Embryonic facial prominence (tissue), 1 donor: ENCODE measurements at regions not wholly inside any gene's neighbourhood (a gene's known extent, or its start where the extent isn't known, plus 50 kb on each side); places are given as distances from the start of the nearest gene placed in this dataset.

Experiments
- DNase-seq: peaks from one replicate; pipeline ENCODE4 v3.0.0-alpha.2; 2016; ENCODE audit errors: extremely low spot score

DNA sequence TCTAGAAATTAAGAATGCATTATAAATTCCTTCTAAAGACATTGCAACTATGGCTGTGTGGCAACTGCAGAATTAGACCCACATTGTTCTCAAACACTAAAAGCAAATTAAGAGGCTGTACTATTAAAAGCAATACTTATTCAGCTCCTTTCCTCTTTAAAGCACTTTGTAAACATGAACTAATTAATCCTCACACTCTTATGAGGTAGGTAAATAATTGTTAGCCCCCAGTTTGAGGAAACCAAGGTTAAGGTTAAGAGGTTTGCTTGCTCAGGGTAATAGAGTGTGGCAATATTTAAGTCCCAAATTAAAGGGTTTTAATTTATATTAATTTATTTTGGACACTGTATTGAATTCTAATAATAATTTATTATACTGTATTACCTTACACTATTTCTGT lies 553.8 kb downstream of the LRRIQ3 start:
- DNase-seq, result no peak

DNA sequence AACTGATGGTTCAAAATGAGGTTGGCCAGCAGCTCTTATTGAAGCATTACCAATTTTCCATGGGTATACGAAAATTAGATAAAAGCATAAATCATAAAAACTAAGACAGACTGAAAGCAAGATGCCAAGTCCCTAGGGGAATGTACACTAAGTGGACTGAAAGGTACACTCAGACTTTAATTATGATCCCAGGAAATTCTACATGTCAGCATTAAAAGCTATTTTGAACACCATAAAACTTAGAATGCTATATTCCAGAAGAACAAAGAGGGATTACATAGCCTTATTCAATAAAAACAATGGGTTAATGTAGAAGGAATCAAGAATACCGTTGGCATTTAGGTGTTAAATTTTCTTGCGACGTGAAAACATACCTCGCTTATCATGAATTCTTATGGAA lies 558.5 kb downstream of the LRRIQ3 start:
- no peak for DNase-seq

DNA sequence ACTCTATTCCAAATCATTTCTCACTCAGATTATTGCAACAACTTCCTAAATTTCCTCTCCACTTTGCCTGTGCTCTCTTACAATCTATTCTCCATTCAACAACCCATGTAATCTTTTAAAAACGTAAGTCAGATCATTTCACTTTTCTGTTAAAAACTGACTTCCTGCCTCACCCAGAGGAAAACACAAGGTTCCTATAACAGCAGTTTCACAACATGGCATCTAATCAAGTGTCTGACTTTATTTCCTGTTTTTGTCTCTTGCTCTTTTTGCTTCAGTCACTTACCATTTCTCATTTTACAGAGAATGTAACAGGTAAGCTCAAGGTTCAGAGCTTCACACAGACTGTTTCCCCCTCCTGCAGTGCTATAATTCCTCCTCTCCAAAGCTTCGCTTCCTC lies 560.7 kb downstream of the LRRIQ3 start:
- DNase-seq, result no peak

DNA sequence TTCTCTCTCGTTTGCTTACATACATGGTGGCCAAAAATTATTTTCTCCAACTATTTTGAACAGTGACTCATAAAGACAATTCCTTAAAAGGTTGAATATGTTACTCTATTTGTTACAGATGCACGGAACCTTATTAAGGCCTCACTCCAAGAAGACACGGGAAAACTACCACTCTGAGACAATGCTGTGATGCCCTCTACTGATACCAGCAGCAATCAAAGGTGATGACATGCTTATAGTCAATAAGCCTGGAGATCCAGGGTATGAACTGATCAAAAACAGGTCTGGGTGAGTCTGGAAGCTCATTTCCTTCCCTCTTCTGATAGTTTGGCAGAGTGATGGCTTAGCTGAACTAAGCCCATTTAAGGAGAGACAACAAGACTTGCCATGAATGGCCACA lies 563.0 kb downstream of the LRRIQ3 start:
- DNase-seq, result no peak

DNA sequence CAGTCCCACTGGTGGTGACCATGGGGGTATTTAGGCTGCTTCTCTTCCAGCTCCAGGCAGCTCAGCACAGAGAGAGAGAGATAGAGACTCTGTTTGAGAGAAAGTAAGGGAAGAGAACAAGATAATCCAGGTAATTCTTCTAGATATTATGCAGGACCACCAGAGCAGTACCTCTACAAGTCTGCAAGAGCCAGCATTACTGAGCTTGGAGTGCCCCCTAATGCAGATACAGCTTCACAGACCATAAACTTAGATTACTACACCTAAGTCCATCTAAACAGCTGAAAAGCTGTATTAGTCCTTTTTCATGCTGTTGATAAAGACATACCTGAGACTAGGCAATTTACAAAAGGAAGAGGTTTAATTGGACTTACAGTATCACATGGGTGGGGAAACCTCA lies 570.3 kb downstream of the LRRIQ3 start:
- DNase-seq, result no peak

DNA sequence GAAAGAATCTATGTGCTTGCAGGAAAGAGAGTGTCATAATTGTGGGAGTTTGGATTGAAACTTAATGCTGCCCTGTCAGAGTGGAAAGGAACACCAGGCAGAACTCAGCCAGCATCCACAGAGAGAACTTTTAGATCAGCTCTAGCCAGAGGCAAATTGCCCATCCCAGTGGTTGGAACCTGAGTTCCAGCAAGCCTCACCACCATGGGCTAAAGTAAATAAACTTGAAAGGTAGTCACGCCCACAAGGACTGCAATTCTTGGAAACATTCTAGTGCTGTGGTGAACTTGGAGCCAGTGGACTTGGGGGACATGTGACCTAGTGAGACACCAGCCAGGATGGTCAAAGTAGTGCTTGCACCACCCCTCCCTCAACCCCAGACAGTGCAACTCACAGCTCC lies 571.6 kb downstream of the LRRIQ3 start:
- no peak for DNase-seq

DNA sequence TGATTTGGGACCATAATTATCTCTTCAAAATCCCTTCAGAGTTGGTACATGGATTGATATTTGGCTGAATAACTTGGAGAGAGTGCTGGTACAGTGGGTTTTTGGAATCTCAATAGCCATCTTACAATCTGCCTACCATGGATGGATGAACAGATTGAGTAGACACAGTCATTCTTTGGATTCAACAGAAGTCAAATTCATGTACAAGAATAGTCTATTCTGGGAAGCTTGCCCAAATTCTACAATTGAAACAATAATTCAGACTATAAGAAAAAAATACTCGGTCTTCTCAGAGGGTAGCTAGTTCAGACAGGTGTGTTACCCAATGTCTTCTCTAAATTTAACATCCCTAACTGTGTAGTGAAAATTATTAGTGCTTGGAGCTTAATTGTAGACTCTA lies 574.0 kb downstream of the LRRIQ3 start:
- no peak for DNase-seq

DNA sequence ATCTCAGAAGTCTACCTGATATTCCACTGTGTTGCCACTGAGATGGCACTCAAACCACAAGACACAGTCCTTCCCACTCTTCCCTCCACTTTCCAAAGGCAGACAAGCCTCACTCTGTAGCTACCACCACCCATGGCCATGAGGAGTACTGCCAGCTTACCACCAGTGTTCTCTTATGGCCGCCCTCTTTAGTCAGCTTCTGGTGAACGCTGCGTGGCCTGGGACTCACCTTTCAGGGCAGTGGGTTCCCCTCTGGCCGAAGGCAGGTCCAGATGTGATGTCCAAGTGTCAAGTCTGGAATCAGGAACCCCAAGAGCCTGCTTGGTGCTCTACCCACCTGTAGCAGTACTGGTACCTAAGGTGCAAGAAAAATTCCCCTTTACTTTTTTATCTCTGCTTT lies 580.8 kb downstream of the LRRIQ3 start:
- DNase-seq, result no peak

DNA sequence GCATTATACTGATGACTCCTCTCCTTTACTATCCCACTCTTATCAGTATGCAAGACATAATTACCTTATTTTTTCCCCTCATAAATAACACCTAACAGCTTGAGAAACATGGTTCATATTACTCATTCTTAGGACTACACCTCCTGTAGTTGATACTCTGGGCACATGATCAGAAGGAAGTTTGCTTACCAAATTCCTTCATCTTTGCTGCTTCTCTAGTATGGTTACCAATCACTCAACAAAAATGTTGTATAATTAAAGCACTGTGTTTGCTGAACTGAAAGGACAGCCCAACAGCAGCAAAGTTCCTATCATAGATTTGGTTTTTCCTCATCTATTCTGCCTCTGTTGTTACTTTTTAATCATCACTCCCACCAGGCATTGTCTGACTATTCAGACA lies 586.3 kb downstream of the LRRIQ3 start:
- no peak for DNase-seq

DNA sequence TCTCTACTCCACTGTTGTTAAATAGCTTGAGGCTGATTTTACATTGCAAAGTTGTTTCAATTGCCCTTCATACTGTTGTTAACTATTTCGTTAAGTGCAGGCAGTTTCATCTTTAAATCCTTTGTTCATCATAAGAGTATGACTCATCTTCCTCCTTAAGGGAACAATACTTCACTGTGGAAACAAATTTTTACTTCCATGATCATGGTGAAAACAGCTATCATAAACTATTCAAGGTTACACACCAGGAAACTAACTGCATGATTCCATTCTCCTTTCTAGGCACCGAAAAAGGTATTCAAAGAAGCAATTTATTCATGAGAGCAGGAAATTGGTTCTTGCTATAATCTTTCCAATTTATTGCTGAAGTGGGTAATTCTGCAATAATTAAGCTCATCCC lies 593.2 kb downstream of the LRRIQ3 start:
- no peak for DNase-seq

DNA sequence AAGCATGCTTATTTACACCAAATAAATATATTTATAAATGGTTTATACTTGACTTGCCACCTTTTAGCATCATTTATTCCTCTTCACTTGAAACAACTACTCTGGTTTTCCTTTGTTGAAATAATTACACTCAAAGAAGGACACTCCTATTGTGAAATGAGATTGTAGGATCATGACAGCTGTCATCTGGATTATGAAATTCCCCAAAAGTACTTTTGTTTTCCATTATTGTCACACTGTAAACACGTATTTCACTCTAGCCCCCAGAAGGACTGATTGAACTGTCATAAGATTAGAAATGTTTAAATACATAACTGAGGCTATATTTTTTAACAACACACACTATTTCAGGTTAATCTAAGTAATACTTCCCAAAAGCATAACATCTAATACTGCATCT lies 593.8 kb downstream of the LRRIQ3 start:
- DNase-seq, result no peak

DNA sequence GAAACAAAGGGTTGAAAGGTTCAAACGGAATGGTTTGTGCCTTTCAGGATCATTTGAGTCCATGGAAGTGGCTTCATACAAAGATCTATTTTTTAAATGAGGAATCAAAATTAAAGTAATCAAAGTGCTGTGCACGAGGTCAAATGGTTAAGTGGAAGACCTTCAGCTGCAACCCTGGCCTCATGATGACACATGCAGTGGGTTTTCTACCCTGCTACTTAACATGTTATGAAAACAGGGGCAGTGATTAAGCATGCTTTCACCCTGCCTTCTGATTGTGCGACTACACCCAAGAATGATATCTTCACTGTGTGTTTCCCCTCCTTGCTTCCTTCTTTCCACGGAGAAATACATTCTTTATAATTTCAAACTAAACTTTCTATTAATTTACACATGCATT lies 604.2 kb downstream of the LRRIQ3 start:
- no peak for DNase-seq

DNA sequence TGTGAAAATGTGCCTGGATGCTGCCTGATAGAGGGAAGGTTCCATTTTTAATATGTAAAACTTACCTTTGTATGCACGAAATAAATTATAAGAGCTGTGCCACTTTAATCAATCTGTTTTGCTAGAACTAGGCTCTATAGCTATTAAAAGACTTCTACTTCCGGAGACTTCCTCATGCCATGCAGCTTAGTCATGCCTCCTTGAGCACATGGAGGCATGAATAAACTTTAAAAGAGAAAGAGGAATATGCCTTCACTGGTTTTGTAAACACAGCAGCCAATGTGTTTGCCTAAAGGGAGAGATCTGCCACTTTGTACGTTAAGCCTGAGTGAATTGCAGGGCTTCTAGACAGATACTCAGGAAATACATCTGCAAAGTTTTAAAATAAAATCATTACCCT lies 604.6 kb downstream of the LRRIQ3 start:
- DNase-seq, result peak; percentile 7

DNA sequence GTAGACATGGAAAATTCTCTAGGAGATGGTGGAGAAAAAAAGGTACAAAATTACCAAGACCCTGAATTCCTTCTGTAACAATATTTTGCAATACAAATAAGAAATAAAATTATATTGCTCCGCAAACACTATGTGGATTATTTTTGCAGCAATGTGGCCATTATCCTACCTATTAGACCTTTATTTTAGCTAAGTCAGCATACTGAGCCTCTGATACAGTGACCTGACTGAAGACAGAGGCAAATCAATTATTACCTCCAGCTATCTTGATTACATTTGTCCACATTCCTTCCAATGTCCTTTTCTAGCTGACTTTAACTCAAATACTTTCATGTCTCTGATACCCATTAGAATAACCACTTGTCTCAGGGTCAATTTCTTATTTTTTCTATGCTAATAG lies 610.9 kb downstream of the LRRIQ3 start:
- DNase-seq, result no peak

DNA sequence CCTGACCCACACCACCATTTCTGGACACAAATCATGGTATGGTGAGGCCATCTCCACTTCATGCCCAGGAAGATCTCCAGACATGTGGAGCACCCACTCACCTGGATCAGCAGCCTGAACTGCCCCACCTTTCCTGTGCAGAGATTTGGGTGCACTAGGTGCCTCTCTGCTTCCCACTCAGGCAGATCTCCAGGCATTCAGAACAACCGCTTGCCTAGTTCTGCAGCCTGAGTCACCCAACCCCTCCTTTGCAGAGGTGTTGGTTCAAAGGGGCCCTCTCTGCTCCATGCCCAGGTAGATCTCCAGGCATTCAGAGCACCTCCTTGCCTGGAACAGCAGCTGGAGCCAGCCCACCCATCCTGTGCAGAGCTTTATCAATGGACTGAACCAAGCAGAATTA lies 620.8 kb downstream of the LRRIQ3 start:
- no peak for DNase-seq

DNA sequence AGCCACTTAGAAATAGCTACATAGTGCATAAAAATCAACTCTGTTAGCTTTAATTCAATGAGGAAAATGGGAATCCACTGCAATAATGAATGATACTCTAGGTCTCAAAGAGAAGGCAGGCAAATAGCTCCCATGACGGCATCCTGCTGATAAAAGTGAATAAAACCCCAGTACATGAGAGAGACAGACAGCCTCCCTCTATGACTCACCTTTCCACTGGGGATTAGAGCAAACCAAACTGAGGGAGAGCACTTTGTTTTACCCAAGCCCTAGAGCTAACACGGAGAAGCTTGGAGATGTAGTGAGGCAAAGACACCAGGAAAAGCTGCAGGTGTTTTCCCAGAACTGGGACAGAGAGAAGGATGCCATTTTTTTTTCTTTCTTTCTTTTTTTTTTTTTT lies 621.9 kb downstream of the LRRIQ3 start:
- no peak for DNase-seq

DNA sequence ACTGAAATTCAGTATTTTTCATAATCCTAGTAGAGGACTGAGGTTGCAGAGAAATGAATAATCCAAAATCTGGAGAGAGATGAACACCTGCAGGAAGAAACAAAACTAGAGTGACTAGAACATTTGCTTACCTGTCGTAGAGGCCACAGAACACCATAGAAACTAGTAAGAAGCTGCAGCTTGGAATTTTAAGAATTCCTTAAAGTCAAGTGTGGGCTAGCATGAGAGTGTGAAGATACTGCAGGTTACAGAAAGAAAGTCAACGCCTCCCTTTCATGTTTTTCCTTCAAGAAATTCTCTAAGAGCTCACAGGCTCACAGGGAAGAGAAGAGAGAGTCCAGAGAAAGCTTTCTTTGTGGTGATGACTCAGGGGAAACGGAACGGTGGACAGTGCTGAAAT lies 633.7 kb downstream of the LRRIQ3 start:
- no peak for DNase-seq

DNA sequence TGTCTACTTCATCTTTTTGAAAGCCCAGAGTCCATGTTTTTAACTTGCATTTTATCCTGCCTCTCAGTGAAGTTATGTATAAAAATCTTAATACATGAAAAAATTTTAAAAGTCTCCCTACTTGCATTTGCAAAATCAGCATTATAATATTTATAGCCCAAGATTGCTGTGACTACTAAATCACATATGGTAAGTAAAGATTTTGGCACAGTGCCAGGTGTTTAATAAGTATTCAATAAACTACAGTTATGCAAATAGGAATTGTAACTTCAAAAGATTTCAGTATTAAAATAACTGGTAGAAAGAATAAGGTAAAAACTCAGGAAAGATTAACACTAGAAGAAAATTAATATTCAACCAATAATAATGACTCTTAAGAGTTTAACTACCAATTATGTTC lies 641.7 kb downstream of the LRRIQ3 start:
- no peak for DNase-seq

DNA sequence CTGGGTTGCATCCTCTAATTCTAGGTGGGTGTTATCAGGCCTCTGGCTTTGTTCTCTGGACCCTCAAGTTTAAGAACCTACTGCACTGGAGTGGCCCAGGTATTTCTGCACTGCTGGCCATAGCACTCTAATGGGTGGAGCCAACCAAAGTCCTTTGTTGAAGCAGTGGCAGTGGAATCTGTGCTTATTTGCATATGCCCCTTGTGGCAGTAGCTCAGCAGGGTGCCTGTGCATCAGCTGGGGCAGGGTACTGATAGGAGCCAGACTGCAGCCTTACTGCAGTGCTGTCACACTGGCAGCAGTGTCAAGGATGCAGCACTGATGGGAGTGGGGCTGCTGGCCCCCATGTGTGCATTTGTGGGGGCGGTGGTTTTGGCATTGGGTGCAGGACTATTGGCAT lies 660.6 kb downstream of the LRRIQ3 start:
- DNase-seq, result no peak

DNA sequence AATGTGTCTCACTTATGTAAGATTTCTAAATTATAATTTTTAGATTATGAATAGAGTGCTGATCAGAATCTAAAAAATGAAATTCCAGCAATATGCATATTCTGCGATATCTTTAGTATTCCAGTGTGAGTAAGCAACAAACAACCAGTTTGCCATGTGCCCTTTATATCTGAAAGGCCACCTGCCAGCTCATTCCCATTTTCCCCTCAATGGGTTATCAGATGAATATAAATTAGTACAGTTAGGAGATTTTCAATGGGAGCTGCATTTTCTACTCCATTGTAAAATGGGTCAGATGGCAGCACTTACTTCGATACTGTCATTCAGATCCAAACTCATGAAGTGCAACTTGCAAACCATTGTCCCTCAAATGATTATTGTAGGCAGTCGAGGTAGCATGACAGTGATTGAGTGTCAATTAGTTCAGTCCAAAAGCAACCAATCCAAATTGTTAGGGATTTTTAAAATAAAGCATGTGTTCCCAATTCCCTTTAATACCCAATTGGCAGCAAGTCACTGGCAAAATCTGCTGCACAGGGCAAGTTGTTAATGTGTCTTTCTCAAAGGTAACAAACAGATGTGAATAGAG lies 680.3 kb downstream of the LRRIQ3 start:
- DNase-seq, result no peak

DNA sequence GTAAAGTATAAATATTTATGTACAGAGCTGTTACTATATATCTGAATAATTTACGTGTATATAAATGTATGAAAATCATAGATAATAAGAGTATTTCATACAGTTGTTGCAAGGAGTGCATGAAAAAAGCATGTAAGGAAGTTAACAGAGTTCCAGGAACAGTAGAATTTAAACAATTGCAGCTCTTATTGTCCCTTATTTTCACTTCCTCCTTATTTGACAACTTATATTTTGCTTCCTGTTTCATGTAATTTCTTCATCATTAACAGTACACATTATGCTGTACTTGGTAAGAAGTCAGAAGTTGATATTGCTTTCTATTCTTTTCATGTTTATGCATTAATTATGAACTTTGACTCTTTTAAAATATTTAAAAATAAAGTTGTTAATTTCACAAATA lies 681.5 kb downstream of the LRRIQ3 start:
- no peak for DNase-seq

DNA sequence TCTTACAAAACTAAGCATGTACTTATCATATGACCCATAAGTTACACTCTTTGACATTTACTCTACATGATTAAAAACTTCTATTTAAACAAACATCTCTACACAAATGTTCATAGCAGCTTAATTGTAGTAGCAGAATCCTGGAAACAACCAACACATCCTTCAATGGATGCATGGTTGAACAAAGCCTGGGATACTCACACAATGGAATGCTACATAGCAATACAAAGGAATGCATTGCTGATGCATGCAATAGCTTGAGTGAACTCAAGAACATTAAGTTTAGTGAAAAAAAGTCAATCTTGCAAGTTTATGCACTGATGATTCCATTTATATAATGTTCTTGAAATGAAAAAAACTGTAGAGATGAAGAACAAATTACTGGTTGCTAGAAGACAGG lies 686.9 kb downstream of the LRRIQ3 start:
- no peak for DNase-seq

DNA sequence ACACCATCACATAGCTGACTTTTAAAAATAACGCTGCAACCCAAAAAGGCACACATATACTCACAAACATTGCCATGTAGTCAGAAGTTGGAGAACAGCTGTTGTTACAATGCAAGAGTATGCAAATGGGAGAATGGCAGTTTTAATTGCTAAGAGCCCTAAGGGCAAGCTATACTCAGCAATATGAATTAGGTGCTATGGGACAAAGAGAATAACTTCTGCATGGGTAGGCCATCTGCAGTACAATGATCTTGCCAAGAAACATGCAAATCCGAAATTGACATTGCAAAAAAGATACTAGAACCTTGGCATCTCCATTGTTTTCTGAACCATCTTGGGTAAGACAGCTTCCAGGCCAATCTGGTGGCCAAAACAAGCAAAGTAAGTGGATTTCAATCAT lies 697.8 kb downstream of the LRRIQ3 start:
- DNase-seq, result no peak

DNA sequence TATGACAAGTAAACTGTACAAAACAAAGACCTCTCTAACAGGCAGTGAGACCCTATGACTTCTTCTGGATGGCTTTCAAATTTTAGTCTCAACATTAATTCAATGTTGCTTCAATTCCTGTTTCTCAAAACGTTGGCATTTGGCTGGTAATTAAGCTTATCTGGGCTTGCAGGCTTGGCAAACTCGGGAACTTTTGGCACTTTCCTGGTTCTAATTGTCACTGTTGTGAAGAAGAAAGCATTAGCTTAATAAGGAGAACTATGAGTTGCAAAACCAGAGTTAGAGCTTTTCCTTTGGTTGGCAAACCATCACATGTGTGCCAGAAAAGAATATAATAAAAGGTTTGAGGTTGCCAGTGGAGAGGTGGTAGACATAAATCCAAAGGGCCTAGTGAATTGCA lies 698.3 kb downstream of the LRRIQ3 start:
- DNase-seq, result no peak

DNA sequence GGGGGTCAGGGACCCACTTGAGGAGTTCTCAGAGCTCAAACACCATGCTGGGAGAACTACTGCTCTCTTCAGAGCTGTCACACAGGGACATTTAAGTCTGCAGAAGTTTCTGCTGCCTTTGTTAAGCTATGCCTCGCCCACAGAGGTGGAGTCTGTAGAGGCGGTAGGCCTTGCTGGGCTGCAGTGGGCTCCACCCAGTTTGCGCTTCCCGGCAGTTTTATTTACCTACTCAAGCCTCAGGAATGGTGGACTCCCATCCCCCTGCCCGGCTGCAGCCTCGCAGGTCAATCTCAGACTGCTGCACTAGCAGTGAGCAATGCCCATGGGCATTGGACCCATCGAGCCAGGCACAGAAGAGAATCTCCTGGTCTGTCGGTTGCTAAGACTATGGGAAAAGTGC lies 706.4 kb downstream of the LRRIQ3 start:
- no peak for DNase-seq
